Upper lobe of left lung (tissue), 6 donors: ENCODE measurements at regions not wholly inside any gene's neighbourhood (a gene's known extent, or its start where the extent isn't known, plus 50 kb on each side); places are given as distances from the start of the nearest gene placed in this dataset.

ENCODE experiments used
- ATAC-seq, 2 donors: fragments of 200-7000 bp; cut with Tn5 transposase; one replicate each; pipeline ENCODE4 v1.9.1; 2022; ENCODE audit warnings: mild to moderate bottlenecking in 2 of 2, moderate library complexity in 2 of 2; ENCODE audit not compliant: low FRiP score in 2 of 2
- DNase-seq, 2 donors: peaks; one replicate each; pipeline ENCODE4 v3.0.0-alpha.2; 2019 to 2020
- H3K27ac ChIP-seq, 4 donors: fragments of 200-600 bp; sonication (generic); one replicate each; pipeline ENCODE4 v1.5.1; 2016 to 2019
- H3K27me3 ChIP-seq, 4 donors: fragments of 200-600 bp; sonication (generic); one replicate each; pipeline ENCODE4 v1.5.1; 2017 to 2019
- H3K36me3 ChIP-seq, 4 donors: fragments of 200-600 bp; sonication (generic); one replicate each; pipeline ENCODE4 v1.5.1; 2016 to 2019
- H3K4me1 ChIP-seq, 4 donors: fragments of 200-600 bp; sonication (generic); one replicate each; pipeline ENCODE4 v1.5.1; 2018 to 2019
- H3K4me3 ChIP-seq, 4 donors: fragments of 200-600 bp; sonication (generic); one replicate each; pipeline ENCODE4 v1.5.1; 2017 to 2019; ENCODE audit warnings: mild to moderate bottlenecking in 2 of 4, moderate library complexity in 1 of 4
- H3K9me3 ChIP-seq, 4 donors: fragments of 200-600 bp; sonication (generic); one replicate each; pipeline ENCODE4 v1.5.1; 2018 to 2019
- EP300 ChIP-seq, 4 donors: sonication (generic); formaldehyde crosslinking; IDR thresholded peaks; one replicate each; pipeline ENCODE4 v1.5.1; 2017; ENCODE audit warnings: antibody characterized with exemption in 4 of 4, control low read depth in 2 of 4
- POLR2A ChIP-seq, 4 donors: fragments of 450-650 bp; IDR thresholded peaks; one replicate each; pipeline ENCODE4 v1.5.1; 2016 to 2017; ENCODE audit warnings: antibody characterized with exemption in 4 of 4, mild to moderate bottlenecking in 2 of 4
- POLR2AphosphoS5 ChIP-seq, 2 donors: sonication (generic); formaldehyde crosslinking; IDR thresholded peaks; one replicate each; pipeline ENCODE4 v1.5.1; 2017; ENCODE audit warnings: antibody characterized with exemption in 2 of 2
- WGBS, 2 donors: methylation state at CpG; one replicate each; pipeline ENCODE4 v1.1.5; 2017 to 2018; 5-methylcytosine and 5-hydroxymethylcytosine counted together
- TF ChIP-seq, protein P1 (sequence below), 6 experiments: fragments of 450-650 bp in 4 of 6; fragments of 200-600 bp in 2 of 6; sonication (generic) in 2 of 6; IDR thresholded peaks; one replicate each; pipeline ENCODE4 v1.5.1; 2016 to 2019; ENCODE audit warnings: antibody characterized with exemption in 6 of 6
- donor health status: DM: no; HTN: no; CAD: no; lungs with moderate emphysema.
- donor health status: DM: no; HTN: yes; CAD: no; lungs with severe emphysema.

DNA sequence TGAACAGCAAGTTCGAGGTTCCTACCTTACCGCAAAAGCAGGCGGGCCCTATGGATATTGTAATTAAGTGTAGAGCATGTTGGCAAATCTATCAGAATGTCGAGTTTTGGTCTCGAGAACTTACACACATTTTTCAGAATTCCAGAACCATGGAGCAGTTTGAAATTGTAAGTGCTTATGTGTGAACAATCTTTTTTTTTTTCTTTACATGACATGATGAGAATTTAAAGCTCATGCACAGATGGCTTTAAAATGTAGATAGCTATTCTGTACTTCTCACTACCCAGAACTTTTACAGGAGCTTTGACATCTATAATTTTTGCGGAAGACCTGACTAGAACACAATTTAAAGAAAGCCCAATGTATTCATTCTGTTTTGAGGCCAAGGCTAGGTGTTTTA is 117.8 kb upstream of the RSPO3 start:
- no peak overlapping the region for H3K4me3 ChIP-seq
- no peaks in the 10 kb centered on the region for H3K27me3 ChIP-seq
- H3K4me1 ChIP-seq: no peaks in the 10 kb centered on the region
- TF ChIP-seq POLR2A (IDR thresholded peaks at IDR 0.05): no peak
- TF ChIP-seq, protein P1, sequence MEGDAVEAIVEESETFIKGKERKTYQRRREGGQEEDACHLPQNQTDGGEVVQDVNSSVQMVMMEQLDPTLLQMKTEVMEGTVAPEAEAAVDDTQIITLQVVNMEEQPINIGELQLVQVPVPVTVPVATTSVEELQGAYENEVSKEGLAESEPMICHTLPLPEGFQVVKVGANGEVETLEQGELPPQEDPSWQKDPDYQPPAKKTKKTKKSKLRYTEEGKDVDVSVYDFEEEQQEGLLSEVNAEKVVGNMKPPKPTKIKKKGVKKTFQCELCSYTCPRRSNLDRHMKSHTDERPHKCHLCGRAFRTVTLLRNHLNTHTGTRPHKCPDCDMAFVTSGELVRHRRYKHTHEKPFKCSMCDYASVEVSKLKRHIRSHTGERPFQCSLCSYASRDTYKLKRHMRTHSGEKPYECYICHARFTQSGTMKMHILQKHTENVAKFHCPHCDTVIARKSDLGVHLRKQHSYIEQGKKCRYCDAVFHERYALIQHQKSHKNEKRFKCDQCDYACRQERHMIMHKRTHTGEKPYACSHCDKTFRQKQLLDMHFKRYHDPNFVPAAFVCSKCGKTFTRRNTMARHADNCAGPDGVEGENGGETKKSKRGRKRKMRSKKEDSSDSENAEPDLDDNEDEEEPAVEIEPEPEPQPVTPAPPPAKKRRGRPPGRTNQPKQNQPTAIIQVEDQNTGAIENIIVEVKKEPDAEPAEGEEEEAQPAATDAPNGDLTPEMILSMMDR (IDR thresholded peaks at IDR 0.05): no peak
- TF ChIP-seq POLR2AphosphoS5 (IDR thresholded peaks at IDR 0.05): no peak
- TF ChIP-seq EP300 (IDR thresholded peaks at IDR 0.05): no peak
- WGBS, 2 donors: 86 to 90% methylated on average over 6 of the region's 6 CpGs
- no peak for ATAC-seq
- DNase-seq: no peak
- H3K9me3 ChIP-seq: no peaks in the 10 kb centered on the region
- H3K36me3 ChIP-seq: no peaks in the 10 kb centered on the region
- no peak overlapping the region for H3K27ac ChIP-seq

DNA sequence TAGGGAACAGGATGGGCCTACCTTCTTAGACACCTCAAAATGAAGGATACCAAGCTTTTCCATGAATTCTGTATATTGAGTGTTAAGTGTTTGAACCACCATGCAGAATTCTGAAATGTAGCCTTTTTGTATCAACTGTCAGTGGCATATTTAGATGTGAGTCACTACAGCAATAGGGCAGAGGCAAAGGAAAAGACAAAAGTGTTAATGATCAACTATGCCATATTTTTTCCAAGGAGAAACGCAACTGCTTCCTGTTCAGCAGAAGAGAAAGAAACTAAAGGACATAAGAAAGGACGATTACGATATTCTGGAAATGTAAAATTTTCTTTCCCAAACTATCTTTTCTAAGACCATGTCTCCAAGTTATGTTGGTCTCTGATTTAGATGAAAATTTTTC is 104.6 kb upstream of the RSPO3 start:
- Histone ChIP-seq H3K4me3 (no peak overlapping the region), H3K27ac (no peak overlapping the region), H3K27me3 (no peaks in the 10 kb centered on the region), H3K36me3 (no peaks in the 10 kb centered on the region), H3K9me3 (no peaks in the 10 kb centered on the region), H3K4me1 (no peaks in the 10 kb centered on the region)
- WGBS, 2 donors: 91 to 96% methylated on average over 3 of the region's 3 CpGs
- TF ChIP-seq POLR2A (IDR thresholded peaks at IDR 0.05): no peak
- DNase-seq: no peak
- ATAC-seq: no peak

DNA sequence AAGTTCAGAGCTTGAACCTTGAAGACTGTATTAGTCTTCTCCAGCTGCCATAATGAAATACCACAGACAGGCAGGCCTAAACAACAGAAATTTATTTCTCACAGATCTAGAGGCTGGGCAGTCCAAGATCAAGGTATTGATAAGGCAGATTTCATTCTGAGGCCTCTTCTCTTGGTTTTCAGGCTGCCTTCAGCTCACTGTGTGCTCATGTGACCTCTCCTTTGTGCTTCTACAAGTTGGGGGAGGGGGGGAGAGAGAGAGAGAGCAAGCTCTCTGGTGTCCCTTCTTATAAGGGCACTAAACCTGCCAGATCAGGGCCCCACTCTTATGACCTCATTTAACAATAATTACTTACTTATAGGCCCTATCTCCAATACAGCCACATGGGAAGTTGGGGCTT is 102.6 kb upstream of the RSPO3 start:
- Histone ChIP-seq H3K9me3 (no peaks in the 10 kb centered on the region), H3K4me3 (no peak overlapping the region), H3K36me3 (no peaks in the 10 kb centered on the region), H3K27me3 (no peaks in the 10 kb centered on the region), H3K4me1 (no peaks in the 10 kb centered on the region), H3K27ac (no peak overlapping the region)
- no peak for TF ChIP-seq POLR2AphosphoS5 (IDR thresholded peaks at IDR 0.05)
- TF ChIP-seq, protein P1 (IDR thresholded peaks at IDR 0.05): no peak
- TF ChIP-seq POLR2A (IDR thresholded peaks at IDR 0.05): no peak
- TF ChIP-seq EP300 (IDR thresholded peaks at IDR 0.05): no peak
- DNase-seq (no peak), ATAC-seq (no peak)

DNA sequence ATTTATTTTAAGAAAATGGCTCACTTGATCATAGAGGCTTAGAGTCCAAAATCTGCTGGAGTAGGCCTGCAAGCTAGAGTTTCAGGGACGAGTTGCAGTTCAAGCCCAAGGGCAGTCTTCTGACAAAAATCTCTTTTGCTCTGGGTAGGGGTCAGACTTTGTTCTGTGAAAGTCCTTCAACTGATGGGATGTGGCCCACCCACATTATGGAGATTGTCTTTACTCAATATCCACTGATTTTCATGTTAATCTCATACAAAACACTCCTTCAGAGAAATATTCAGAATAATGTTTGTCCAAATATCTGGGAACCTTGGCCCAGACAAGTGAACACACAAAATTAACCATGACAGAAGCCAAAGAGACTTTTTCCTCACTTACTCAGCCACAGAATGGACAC is 98.6 kb upstream of the RSPO3 start:
- Histone ChIP-seq H3K4me3 (no peak overlapping the region), H3K27me3 (no peaks in the 10 kb centered on the region), H3K27ac (no peak overlapping the region), H3K36me3 (no peaks in the 10 kb centered on the region), H3K4me1 (peaks cover 0 to 9% (median 2%) of the 10 kb centered on the region in 4 donors), H3K9me3 (no peaks in the 10 kb centered on the region)
- TF ChIP-seq POLR2A (IDR thresholded peaks at IDR 0.05): no peak
- no peak for ATAC-seq
- no peak for DNase-seq
- 59 to 67% methylated on average over 1 of the region's 1 CpG for WGBS, 2 donors

DNA sequence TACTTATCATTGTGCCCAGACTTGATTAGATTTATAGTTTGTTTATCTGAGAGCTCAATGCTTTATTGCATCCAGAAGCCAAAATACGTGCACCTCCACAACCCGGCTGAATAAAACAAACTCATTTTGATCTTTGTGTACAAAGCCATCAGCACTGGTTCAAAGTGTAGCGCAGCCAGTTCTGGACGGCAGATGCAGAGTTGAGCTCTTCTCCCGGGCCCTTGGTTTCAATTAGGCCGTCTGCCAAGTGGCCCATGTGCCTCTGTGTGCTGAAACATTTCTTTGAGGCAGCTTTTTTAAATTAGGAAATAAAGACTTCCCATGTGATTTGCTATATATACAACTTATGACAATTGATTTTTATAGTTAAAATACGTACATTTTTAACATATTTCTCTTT is 96.2 kb upstream of the RSPO3 start:
- no peaks in the 10 kb centered on the region for H3K9me3 ChIP-seq
- H3K36me3 ChIP-seq: no peaks in the 10 kb centered on the region
- 16 to 34% methylated on average over 7 of the region's 7 CpGs for WGBS, 2 donors
- H3K4me1 ChIP-seq: peaks cover 0 to 9% (median 2%) of the 10 kb centered on the region in 4 donors
- no peak overlapping the region for H3K4me3 ChIP-seq
- DNase-seq: peak in 1 of 2 donors; percentile 40
- H3K27ac ChIP-seq: no peak overlapping the region
- no peaks in the 10 kb centered on the region for H3K27me3 ChIP-seq
- no peak for ATAC-seq
- no peak for TF ChIP-seq POLR2A (IDR thresholded peaks at IDR 0.05)
- TF ChIP-seq, protein P1 (IDR thresholded peaks at IDR 0.05): no peak
- no peak for TF ChIP-seq POLR2AphosphoS5 (IDR thresholded peaks at IDR 0.05)
- no peak for TF ChIP-seq EP300 (IDR thresholded peaks at IDR 0.05)

DNA sequence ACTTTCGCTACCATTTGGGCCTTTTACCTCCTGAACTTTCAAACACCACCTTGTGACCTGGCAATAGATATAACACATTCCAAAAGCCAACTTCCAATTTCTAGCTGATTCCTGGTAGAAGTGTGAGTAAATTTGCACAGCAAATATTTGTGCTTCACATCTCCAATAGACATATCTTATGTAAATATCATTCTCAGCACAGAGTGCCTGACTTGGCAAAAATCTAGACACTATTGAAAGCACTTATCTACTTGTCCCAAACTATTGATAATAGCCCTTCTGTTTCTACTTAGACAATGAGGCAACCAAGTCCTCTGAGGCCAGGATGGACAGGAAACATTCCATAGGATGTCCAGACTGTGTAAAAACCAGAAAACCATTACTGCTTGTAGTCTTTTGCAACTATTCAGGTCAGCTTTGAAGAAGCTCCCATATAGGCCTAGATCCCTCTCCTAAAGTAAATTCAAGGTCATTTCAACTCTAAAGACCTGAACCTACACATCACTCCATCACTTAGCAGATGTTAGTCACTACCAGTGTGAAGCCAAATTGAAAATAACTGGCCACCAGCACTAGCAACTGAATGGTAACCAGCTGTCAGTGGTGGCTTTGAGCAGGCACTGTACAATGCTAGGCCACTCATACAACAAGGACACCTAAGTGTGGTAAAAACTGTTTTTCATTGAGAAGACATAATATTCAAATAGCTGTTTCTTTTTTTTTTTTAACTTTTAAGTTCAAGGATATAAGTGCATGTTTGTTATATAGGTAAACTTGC is 95.3 kb upstream of the RSPO3 start:
- ATAC-seq (peak in 1 of 2 donors; percentile 19), DNase-seq (no peak)
- TF ChIP-seq, protein P1 (IDR thresholded peaks at IDR 0.05): no peak
- TF ChIP-seq EP300 (IDR thresholded peaks at IDR 0.05): no peak
- no peak overlapping the region for H3K27ac ChIP-seq
- no peak overlapping the region for H3K4me3 ChIP-seq
- WGBS, 2 donors: 45 to 72% methylated on average over 1 of the region's 1 CpG
- H3K27me3 ChIP-seq: no peaks in the 10 kb centered on the region
- H3K36me3 ChIP-seq: no peaks in the 10 kb centered on the region
- H3K9me3 ChIP-seq: no peaks in the 10 kb centered on the region
- peaks cover 0 to 9% (median 2%) of the 10 kb centered on the region in 4 donors for H3K4me1 ChIP-seq
